ENCODE measurements at regions not wholly inside any gene's neighbourhood (a gene's known extent, or its start where the extent isn't known, plus 50 kb on each side); places are given as distances from the start of the nearest gene placed in this dataset.

DNA sequence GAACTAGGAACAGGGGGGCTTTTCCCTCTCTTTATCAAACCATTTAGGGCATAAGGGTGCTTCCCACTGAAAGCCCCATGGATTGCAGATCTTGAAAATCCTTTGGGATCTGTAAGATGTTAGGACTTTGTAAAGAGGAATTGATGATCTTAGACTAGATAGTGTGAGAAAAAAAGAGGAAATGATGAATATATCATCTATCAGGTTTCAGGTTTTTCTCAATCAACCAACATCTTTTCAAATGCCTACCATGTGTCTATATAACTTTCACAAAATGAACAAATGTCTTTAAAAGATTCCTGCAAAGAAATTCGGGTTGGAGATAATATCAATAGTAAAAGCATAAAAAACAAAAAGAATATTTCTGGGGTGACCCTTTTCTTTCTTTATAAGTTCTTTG lies 50.1 kb downstream of the KCNC4 start:
- TF ChIP-seq TEAD4 (IDR thresholded peaks at IDR 0.05), result no peak
- no peak for TF ChIP-seq YY1 (IDR thresholded peaks at IDR 0.05; ENCODE audit: low read depth)
- TF ChIP-seq, protein P1, sequence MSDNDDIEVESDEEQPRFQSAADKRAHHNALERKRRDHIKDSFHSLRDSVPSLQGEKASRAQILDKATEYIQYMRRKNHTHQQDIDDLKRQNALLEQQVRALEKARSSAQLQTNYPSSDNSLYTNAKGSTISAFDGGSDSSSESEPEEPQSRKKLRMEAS (IDR thresholded peaks at IDR 0.05), result no peak
- no peak for TF ChIP-seq NFIC (IDR thresholded peaks at IDR 0.05)
- no peak for TF ChIP-seq EGR1 (IDR thresholded peaks at IDR 0.05)
- TF ChIP-seq, protein P2, sequence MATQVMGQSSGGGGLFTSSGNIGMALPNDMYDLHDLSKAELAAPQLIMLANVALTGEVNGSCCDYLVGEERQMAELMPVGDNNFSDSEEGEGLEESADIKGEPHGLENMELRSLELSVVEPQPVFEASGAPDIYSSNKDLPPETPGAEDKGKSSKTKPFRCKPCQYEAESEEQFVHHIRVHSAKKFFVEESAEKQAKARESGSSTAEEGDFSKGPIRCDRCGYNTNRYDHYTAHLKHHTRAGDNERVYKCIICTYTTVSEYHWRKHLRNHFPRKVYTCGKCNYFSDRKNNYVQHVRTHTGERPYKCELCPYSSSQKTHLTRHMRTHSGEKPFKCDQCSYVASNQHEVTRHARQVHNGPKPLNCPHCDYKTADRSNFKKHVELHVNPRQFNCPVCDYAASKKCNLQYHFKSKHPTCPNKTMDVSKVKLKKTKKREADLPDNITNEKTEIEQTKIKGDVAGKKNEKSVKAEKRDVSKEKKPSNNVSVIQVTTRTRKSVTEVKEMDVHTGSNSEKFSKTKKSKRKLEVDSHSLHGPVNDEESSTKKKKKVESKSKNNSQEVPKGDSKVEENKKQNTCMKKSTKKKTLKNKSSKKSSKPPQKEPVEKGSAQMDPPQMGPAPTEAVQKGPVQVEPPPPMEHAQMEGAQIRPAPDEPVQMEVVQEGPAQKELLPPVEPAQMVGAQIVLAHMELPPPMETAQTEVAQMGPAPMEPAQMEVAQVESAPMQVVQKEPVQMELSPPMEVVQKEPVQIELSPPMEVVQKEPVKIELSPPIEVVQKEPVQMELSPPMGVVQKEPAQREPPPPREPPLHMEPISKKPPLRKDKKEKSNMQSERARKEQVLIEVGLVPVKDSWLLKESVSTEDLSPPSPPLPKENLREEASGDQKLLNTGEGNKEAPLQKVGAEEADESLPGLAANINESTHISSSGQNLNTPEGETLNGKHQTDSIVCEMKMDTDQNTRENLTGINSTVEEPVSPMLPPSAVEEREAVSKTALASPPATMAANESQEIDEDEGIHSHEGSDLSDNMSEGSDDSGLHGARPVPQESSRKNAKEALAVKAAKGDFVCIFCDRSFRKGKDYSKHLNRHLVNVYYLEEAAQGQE (IDR thresholded peaks at IDR 0.05; ENCODE audit: low read depth), result no peak
- no peak for TF ChIP-seq TCF12 (IDR thresholded peaks at IDR 0.05; ENCODE audit: low read depth)
- TF ChIP-seq RAD21 (IDR thresholded peaks at IDR 0.05; ENCODE audit: low read depth), result no peak
- TF ChIP-seq EP300 (IDR thresholded peaks at IDR 0.05; ENCODE audit: borderline replicate concordance), result no peak
- TF ChIP-seq FOXM1 (IDR thresholded peaks at IDR 0.05; ENCODE audit: borderline replicate concordance, low read depth), result no peak
- TF ChIP-seq ZBTB7A (IDR thresholded peaks at IDR 0.05; ENCODE audit: low read depth), result no peak
- TF ChIP-seq CEBPB (IDR thresholded peaks at IDR 0.05), result no peak
- TF ChIP-seq, protein P3, sequence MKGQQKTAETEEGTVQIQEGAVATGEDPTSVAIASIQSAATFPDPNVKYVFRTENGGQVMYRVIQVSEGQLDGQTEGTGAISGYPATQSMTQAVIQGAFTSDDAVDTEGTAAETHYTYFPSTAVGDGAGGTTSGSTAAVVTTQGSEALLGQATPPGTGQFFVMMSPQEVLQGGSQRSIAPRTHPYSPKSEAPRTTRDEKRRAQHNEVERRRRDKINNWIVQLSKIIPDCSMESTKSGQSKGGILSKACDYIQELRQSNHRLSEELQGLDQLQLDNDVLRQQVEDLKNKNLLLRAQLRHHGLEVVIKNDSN (IDR thresholded peaks at IDR 0.05), result no peak
- no peak for TF ChIP-seq TAF1 (IDR thresholded peaks at IDR 0.05; ENCODE audit: low read depth)
- TF ChIP-seq CREB1 (IDR thresholded peaks at IDR 0.05; ENCODE audit: low read depth), result no peak

DNA sequence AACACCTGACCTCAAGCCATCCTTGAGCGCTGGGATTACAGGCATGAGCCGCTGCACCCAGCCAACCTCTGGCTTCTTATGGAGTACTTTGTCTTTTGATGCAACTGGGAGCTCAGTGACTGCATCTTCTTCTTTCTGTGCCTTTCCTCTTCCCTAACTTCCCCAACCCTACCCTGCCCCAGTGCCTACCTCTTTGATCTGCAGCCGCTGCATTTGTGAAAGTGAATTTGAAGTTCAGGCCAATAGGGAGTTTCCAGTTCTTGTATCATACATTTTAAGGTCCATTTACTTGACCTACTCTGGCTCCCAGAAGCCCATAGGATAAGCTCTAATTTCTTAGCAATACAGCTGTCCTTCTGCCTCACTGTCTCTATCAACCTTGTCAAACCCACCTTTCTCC lies 52.2 kb downstream of the KCNC4 start:
- TF ChIP-seq CEBPB (IDR thresholded peaks at IDR 0.05) (no peak), FOXM1 (IDR thresholded peaks at IDR 0.05; ENCODE audit: borderline replicate concordance, low read depth) (no peak), EP300 (IDR thresholded peaks at IDR 0.05; ENCODE audit: borderline replicate concordance) (no peak), TAF1 (IDR thresholded peaks at IDR 0.05; ENCODE audit: low read depth) (no peak), NFIC (IDR thresholded peaks at IDR 0.05) (no peak), RAD21 (IDR thresholded peaks at IDR 0.05; ENCODE audit: low read depth) (no peak), TEAD4 (IDR thresholded peaks at IDR 0.05) (no peak), YY1 (IDR thresholded peaks at IDR 0.05; ENCODE audit: low read depth) (no peak)
- TF ChIP-seq, protein P3 (IDR thresholded peaks at IDR 0.05), result no peak
- TF ChIP-seq, protein P2 (IDR thresholded peaks at IDR 0.05; ENCODE audit: low read depth), result no peak

DNA sequence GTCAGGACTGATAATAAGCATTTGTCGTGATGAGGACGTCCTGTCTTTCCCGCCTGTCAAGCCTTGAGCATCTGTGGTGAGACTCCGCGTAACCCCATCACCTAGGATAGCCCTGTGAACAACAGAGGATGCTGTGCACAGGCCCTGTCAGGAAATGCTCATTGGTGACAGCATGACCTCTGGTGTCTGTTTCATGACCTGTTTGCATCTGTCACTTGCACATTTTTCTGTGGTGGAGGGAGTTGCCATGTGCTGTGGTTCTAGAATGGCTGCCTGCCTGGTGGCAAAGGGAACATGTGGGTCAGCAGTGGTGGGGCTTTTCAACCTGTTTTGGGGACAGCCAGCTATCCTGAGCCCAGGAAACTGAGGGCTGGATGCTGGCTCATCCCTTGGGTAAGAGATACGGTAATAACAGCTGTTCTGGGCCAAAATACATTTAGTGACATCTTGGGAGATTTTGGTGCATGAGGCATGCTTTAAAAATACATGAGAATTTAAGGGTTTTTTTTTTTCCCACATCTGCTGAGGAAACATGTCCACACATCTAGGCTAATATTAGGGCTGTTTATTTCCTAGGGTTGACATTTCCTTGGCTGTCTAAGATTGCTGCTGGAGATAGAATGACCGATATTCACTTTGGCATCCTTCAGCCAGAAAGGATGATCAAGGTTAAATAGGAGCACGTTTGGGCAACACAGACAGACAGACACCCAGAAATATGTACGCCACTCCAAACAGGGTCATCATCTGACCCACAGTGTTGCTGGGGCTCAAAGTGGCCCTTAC lies 52.9 kb downstream of the KCNC4 start:
- no peak for TF ChIP-seq CREB1 (IDR thresholded peaks at IDR 0.05; ENCODE audit: low read depth)

DNA sequence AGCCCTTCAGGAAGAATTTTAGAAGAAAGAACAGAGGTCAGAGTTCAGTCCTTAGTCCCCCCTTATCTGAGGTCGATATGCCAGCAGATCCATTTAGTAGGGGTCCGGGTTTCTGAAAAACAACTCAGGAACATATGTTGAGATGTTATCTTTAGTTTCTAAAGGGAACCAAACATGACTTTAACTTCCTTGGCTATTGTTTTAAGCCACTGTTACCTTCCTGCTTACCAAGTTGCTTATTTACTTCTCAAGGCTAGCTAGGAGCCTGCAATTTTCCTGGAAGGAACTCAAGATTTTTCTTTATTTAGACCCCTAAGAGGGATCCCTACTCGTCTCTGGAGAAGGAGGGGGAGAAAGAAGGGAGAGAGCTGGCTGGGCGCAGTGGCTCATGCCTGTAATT lies 54.3 kb downstream of the KCNC4 start:
- TF ChIP-seq, protein P1 (IDR thresholded peaks at IDR 0.05), result no peak
- no peak for TF ChIP-seq EP300 (IDR thresholded peaks at IDR 0.05; ENCODE audit: borderline replicate concordance)
- TF ChIP-seq EGR1 (IDR thresholded peaks at IDR 0.05), result no peak
- TF ChIP-seq TEAD4 (IDR thresholded peaks at IDR 0.05), result no peak
- no peak for TF ChIP-seq ZBTB7A (IDR thresholded peaks at IDR 0.05; ENCODE audit: low read depth)
- no peak for TF ChIP-seq TAF1 (IDR thresholded peaks at IDR 0.05; ENCODE audit: low read depth)
- TF ChIP-seq, protein P3 (IDR thresholded peaks at IDR 0.05), result no peak
- TF ChIP-seq YY1 (IDR thresholded peaks at IDR 0.05; ENCODE audit: low read depth), result no peak
- no peak for TF ChIP-seq TCF12 (IDR thresholded peaks at IDR 0.05; ENCODE audit: low read depth)
- TF ChIP-seq FOXM1 (IDR thresholded peaks at IDR 0.05; ENCODE audit: borderline replicate concordance, low read depth), result no peak
- TF ChIP-seq, protein P2 (IDR thresholded peaks at IDR 0.05; ENCODE audit: low read depth), result no peak
- no peak for TF ChIP-seq RAD21 (IDR thresholded peaks at IDR 0.05; ENCODE audit: low read depth)
- TF ChIP-seq CEBPB (IDR thresholded peaks at IDR 0.05), result no peak
- TF ChIP-seq NFIC (IDR thresholded peaks at IDR 0.05), result no peak
- TF ChIP-seq CREB1 (IDR thresholded peaks at IDR 0.05; ENCODE audit: low read depth), result no peak

Data from Ishikawa (cell line).